ENCODE measurements at regions not wholly inside any gene's neighbourhood (a gene's known extent, or its start where the extent isn't known, plus 50 kb on each side); places are given as distances from the start of the nearest gene placed in this dataset.

GRCh38 chrX:132270699-132271098 is 51.5 kb upstream of the RAP2C start:
- no peak for TF ChIP-seq EZH2 (IDR thresholded peaks at IDR 0.05; ENCODE audit: low read depth)
- TF ChIP-seq CTCF (conservative IDR thresholded peaks at IDR 0.05) = no peak
